ENCODE measurements at regions not wholly inside any gene's neighbourhood (a gene's known extent, or its start where the extent isn't known, plus 50 kb on each side); places are given as distances from the start of the nearest gene placed in this dataset.

- Histone ChIP-seq H3K79me1 (ENCODE audit: low read depth in 1 of 2, low read length in 2 of 2) (no peaks in the 10 kb centered on the region; a peak in 1 of 4 replicates), H3K36me3 (ENCODE audit: control insufficient read depth, insufficient read depth, low read length) (no peaks in the 10 kb centered on the region), H2BK15ac (ENCODE audit: low read depth, low read length) (no peak overlapping the region; the same call in 2 of the 3 replicates), H2AK9ac (replicated peaks; ENCODE audit: low read depth, low read length, poor library complexity) (no peak overlapping the region), H2BK5ac (ENCODE audit: low read depth, low read length, poor library complexity, severe bottlenecking) (no peak overlapping the region), H4K8ac (ENCODE audit: low read depth in 2 of 2, low read length in 2 of 2) (no peak overlapping the region), H4K5ac (ENCODE audit: low read depth, low read length) (no peak overlapping the region), H3K4me1 (ENCODE audit: control insufficient read depth, insufficient read depth, low read length) (peaks cover 5% of the 10 kb centered on the region), H3K4ac (ENCODE audit: low read depth, low read length) (no peak overlapping the region), H3K4me3 (ENCODE audit: insufficient read depth, low read depth, low read length) (no peak overlapping the region), H2AFZ (replicated peaks; ENCODE audit: low read length, poor library complexity) (no peak overlapping the region), H4K91ac (ENCODE audit: insufficient read depth, low read depth, low read length) (no peak overlapping the region), H3K27ac (ENCODE audit: insufficient read depth, low read length) (no peak overlapping the region), H4K20me1 (ENCODE audit: insufficient read depth, low read length) (peaks cover 3% of the 10 kb centered on the region; the same call in 1 of the 2 replicates), H3K14ac (replicated peaks; ENCODE audit: low read depth, low read length) (no peak overlapping the region), H3K9me1 (ENCODE audit: insufficient read depth, low read length) (peaks cover 2% of the 10 kb centered on the region; the same call in 1 of the 2 replicates), H3K9ac (ENCODE audit: low read depth, low read length) (no peak overlapping the region), H3K4me2 (ENCODE audit: low read depth, low read length) (no peak overlapping the region), H3K18ac (ENCODE audit: low read depth, low read length) (no peak overlapping the region), H3K27me3 (ENCODE audit: control insufficient read depth, insufficient read depth, low read length) (no peaks in the 10 kb centered on the region), H2BK20ac (ENCODE audit: low read depth, low read length) (no peak overlapping the region), H3K9me3 (ENCODE audit: control insufficient read depth, insufficient read depth, low read length) (no peaks in the 10 kb centered on the region), H3K23ac (ENCODE audit: low read depth, low read length) (no peak overlapping the region), H2AK5ac (ENCODE audit: low read depth, low read length) (no peak overlapping the region), H3K56ac (ENCODE audit: extremely low read depth, insufficient read depth, low read length) (no peak overlapping the region), H2BK120ac (ENCODE audit: low read depth, low read length) (0 out of 2 replicates have a peak overlapping the region, but pooled peaks have one; percentile 32)
- TF ChIP-seq MXI1 (IDR thresholded peaks at IDR 0.05; ENCODE audit: borderline replicate concordance, low read depth, low read length) = no peak
- TF ChIP-seq NFE2L2 (IDR thresholded peaks at IDR 0.05; ENCODE audit: low read depth, low read length) = no peak
- no peak for TF ChIP-seq USF2 (IDR thresholded peaks at IDR 0.05; ENCODE audit: low read depth, low read length)
- peak; percentile 26; the same call in 1 of the 2 replicates for TF ChIP-seq CTCF (conservative IDR thresholded peaks at IDR 0.05; ENCODE audit: low read depth, low read length)
- no peak for TF ChIP-seq BHLHE40 (IDR thresholded peaks at IDR 0.05; ENCODE audit: low read depth, low read length)
- dilution Hi-C loops (cut with HindIII; ENCODE audit: low sequenced_read_pairs, unreplicated experiment) = no loop called here
- BruUV-seq (replicated peaks) = no TSS peak
- WGBS, 2 experiments (ENCODE audit: extremely low coverage in 2 of 2, insufficient read length in 1 of 2) = 88% methylated on average over 1 of the region's 3 CpGs; no CpG with 5 or more reads in 1 of the 2 experiments
- POLR2A ChIA-PET (ENCODE audit: unreplicated experiment) = no interaction called here
- no peak for DNase-seq
- intact Hi-C loops (cut with micrococcal nuclease) = no loop called here
- CTCF ChIA-PET = interaction anchor here (0.7 to 1.0 kb wide), 2 partner anchors 17 to 23 kb away, joined by 3 read pairs; no protein-coding TSS in a partner anchor
- in situ Hi-C loops (cut with MboI; ENCODE audit: low sequenced_read_pairs) = no loop called here
- no peak for ATAC-seq (ENCODE audit: low read depth)
These were observed 60.0 kb downstream of the POU5F2 start for GRCh38 chr5:93681432-93681831.
